A673 (cell line): ENCODE measurements at regions not wholly inside any gene's neighbourhood (a gene's known extent, or its start where the extent isn't known, plus 50 kb on each side); places are given as distances from the start of the nearest gene placed in this dataset.

Source experiments
- CTCF ChIP-seq: fragments of 300-800, 200-600 bp; sonication (generic); conservative IDR thresholded peaks from 2 replicates; pipeline ENCODE4 v1.5.1; 2017; ENCODE audit warnings: low read depth, mild to moderate bottlenecking, antibody characterized with exemption, low read length, moderate library complexity, mixed read lengths
- EZH2 ChIP-seq: fragments of 200-600 bp; sonication (generic); IDR thresholded peaks from 2 replicates; pipeline ENCODE4 v1.6.1; 2017; ENCODE audit warnings: borderline replicate concordance, low read depth, mild to moderate bottlenecking, mixed read lengths, antibody characterized with exemption, low read length; ENCODE audit not compliant: poor library complexity, severe bottlenecking

GRCh38 chr15:93214106-93214505 is 125.1 kb upstream of the RGMA start:
- TF ChIP-seq CTCF: no peak
- no peak for TF ChIP-seq EZH2
